GM21737 (cell line): ENCODE measurements at regions not wholly inside any gene's neighbourhood (a gene's known extent, or its start where the extent isn't known, plus 50 kb on each side); places are given as distances from the start of the nearest gene placed in this dataset.

Source experiments
- ATAC-seq: cut with Tn5 transposase; IDR thresholded peaks from one replicate; pipeline ENCODE4 v1.9.1; 2021; ENCODE audit warnings: mild to moderate bottlenecking, moderate library complexity; ENCODE audit not compliant: unreplicated experiment

DNA sequence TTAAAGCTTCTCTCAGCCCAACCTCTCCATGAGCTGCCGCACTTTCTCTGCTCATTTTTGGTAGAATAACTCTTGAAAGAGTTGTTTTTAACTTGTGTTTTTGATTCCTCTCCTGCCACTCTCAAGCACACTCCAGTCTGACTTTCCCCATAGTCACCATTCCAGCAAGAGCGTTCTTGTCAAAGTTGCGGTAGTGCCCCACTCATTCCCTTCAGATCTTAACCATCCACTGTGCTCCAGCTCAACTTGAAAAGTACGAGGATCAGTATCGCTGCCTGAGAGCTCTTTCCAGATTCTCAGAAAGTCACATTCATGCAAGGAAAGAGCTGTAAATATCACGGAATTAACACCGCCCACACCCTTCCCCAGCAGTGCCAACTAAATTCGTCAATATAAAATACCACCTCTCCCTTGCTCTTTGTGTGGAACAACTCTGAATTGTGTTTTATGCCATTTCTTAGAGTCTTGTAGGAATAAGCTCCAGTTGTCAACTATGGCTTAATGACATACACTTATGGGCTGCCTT is 59.7 kb upstream of the IL15 start:
- no peak for ATAC-seq

DNA sequence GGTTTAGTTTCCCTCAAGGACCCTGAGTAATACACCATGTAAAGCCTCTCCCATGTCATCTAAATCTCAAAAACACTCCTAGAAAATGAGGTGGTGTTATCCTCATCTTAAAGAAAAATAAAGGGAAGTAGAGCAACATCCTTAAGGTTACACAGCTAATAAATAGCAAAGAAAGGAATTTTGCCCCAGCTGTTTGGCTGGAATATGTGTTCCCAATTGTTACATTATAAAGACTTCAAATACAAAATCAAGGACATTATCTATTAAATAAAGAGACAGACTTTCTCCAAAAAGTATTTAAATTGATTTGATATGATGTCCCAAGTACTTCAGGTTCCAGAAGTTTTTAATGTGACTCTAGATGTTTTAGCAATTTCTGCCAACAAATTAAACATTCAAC is 57.9 kb upstream of the IL15 start:
- no peak for ATAC-seq

DNA sequence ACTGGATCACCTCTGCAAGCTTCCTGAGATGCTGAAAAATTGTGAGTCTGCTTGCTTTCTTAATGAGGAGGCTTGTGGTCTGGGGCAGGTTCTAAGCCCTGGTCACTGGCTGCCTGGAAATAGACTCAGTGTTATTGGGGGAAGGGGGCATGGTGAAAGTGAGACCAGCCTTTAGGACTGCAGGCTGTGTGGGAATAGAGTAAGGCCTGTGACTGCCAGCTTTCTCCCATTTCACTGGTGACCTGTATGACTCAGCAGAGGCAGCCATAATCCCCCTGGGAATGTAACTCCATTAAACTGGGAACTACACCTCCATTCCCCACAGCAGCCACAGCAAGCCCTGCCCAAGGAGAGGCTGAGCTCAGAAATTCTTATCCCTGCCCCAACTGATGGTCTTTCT is 55.9 kb upstream of the IL15 start:
- ATAC-seq, result no peak
